Spleen (tissue), 11 donors: ENCODE measurements at regions not wholly inside any gene's neighbourhood (a gene's known extent, or its start where the extent isn't known, plus 50 kb on each side); places are given as distances from the start of the nearest gene placed in this dataset.

Source experiments
- DNase-seq: peaks from one replicate; pipeline ENCODE4 v3.0.0-alpha.2; 2020
- H3K27ac ChIP-seq, 8 donors: fragments of 200-600 bp; sonication (generic) in 7 of 8; 1 replicate in 4 of 8; 2 replicates in 4 of 8; pipeline versions ENCODE4 v1.5.0 to v1.8.0; 2016 to 2021; ENCODE audit warnings: inconsistent platforms in 4 of 8, mild to moderate bottlenecking in 4 of 8, moderate library complexity in 1 of 8
- H3K27me3 ChIP-seq, 7 donors: fragments of 200-600 bp; sonication (generic) in 6 of 7; replicated peaks in 1 of 7; 1 replicate in 4 of 7; 2 replicates in 3 of 7; pipeline versions ENCODE4 v1.5.0 to v1.8.0; 2016 to 2021; ENCODE audit warnings: inconsistent platforms in 3 of 7, mild to moderate bottlenecking in 1 of 7
- H3K36me3 ChIP-seq, 6 donors: fragments of 200-600 bp; sonication (generic) in 5 of 6; 1 replicate in 4 of 6; 2 replicates in 2 of 6; pipeline versions ENCODE4 v1.5.0 to v1.8.0; 2016 to 2021; ENCODE audit warnings: inconsistent platforms in 2 of 6
- H3K4me1 ChIP-seq, 6 donors: fragments of 200-600 bp; sonication (generic) in 5 of 6; 1 replicate in 3 of 6; 2 replicates in 3 of 6; pipeline versions ENCODE4 v1.5.0 to v1.8.0; 2016 to 2021; ENCODE audit warnings: inconsistent platforms in 3 of 6
- H3K4me3 ChIP-seq, 8 donors: fragments of 200-600 bp; sonication (generic) in 7 of 8; 1 replicate in 4 of 8; 2 replicates in 4 of 8; pipeline versions ENCODE4 v1.5.0 to v1.8.0; 2016 to 2021; ENCODE audit warnings: inconsistent platforms in 4 of 8, mild to moderate bottlenecking in 4 of 8, moderate library complexity in 2 of 8
- H3K9me3 ChIP-seq, 8 donors: fragments of 200-600 bp; sonication (generic) in 7 of 8; 1 replicate in 4 of 8; 2 replicates in 4 of 8; pipeline versions ENCODE4 v1.5.0 to v1.8.0; 2016 to 2021; ENCODE audit warnings: inconsistent platforms in 4 of 8
- CTCF ChIP-seq, 11 experiments: fragments of 200-600 bp in 7 of 11; fragments of 450-650 bp in 4 of 11; sonication (generic) in 4 of 11; IDR thresholded peaks in 8 of 11; conservative IDR thresholded peaks in 3 of 11; 1 replicate in 7 of 11; 2 replicates in 4 of 11; pipeline versions ENCODE4 v1.4.0 to v1.8.0; 2016 to 2021; ENCODE audit warnings: antibody characterized with exemption in 11 of 11, inconsistent platforms in 4 of 11, mild to moderate bottlenecking in 1 of 11
- POLR2A ChIP-seq, 3 donors: fragments of 450-650 bp; IDR thresholded peaks; one replicate each; pipeline ENCODE4 v1.5.1; 2017; ENCODE audit warnings: antibody characterized with exemption in 3 of 3, mild to moderate bottlenecking in 1 of 3
- POLR2AphosphoS5 ChIP-seq, 3 donors: sonication (generic); formaldehyde crosslinking; IDR thresholded peaks; one replicate each; pipeline ENCODE4 v1.5.1; 2017; ENCODE audit warnings: antibody characterized with exemption in 3 of 3
- WGBS, 5 donors: extraction: QIAGEN DNeasy Blood & Tissue Kit in 3 of 5; methylation state at CpG; one replicate each; pipeline versions ENCODE4 v1.1.5 to v1.1.7; 2013 to 2018; 5-methylcytosine and 5-hydroxymethylcytosine counted together
- intact Hi-C: fragments of 100-400 bp; cut with DNase I; formaldehyde crosslinking; loops from one replicate; pipeline ENCODE4 v1.15.0; 2023; ENCODE audit warnings: low total_unique reads
- donor health status: healthy with polysubstance abuse.
- donor health status: DM: no; HTN: no; CAD: no; lungs with moderate emphysema.
- donor health status: DM: no; HTN: no; CAD: no.
- donor health status: Bipolar disorder and iron deficiency.
- donor health status: healthy.
- donor health status: DM: no; HTN: no; CAD: no.
- donor health status: DM: yes; HTN: yes; CAD: no.

- H3K9me3 ChIP-seq: no peaks in the 10 kb centered on the region
- intact Hi-C loops: no loop called here
- 92 to 100% (median 98%) methylated on average over 2 of the region's 2 CpGs for WGBS, 5 donors
- no peaks in the 10 kb centered on the region for H3K27me3 ChIP-seq
- no peaks in the 10 kb centered on the region for H3K36me3 ChIP-seq
- no peak overlapping the region for H3K4me3 ChIP-seq
- H3K4me1 ChIP-seq: peaks cover 0 to 12% (median 0%) of the 10 kb centered on the region in 6 donors
- no peak overlapping the region for H3K27ac ChIP-seq
- no peak for DNase-seq
- TF ChIP-seq POLR2A (IDR thresholded peaks at IDR 0.05): no peak
- TF ChIP-seq CTCF (IDR thresholded peaks at IDR 0.05 in 8 of 11, conservative IDR thresholded peaks at IDR 0.05 in 3 of 11): no peak
- TF ChIP-seq POLR2AphosphoS5 (IDR thresholded peaks at IDR 0.05): no peak
Measured at GRCh38 chr5:87110721-87111120, 157.0 kb upstream of the RASA1 start.

- no peak overlapping the region for H3K27ac ChIP-seq
- no peaks in the 10 kb centered on the region for H3K27me3 ChIP-seq
- no peak overlapping the region for H3K4me3 ChIP-seq
- no peaks in the 10 kb centered on the region for H3K9me3 ChIP-seq
- no peaks in the 10 kb centered on the region for H3K36me3 ChIP-seq
- peaks cover 0 to 18% (median 0%) of the 10 kb centered on the region in 6 donors for H3K4me1 ChIP-seq
- intact Hi-C loops: no loop called here
- DNase-seq: no peak
- WGBS, 5 donors: 39 to 77% (median 52%) methylated on average over 3 of the region's 3 CpGs
- no peak for TF ChIP-seq CTCF (IDR thresholded peaks at IDR 0.05 in 8 of 11, conservative IDR thresholded peaks at IDR 0.05 in 3 of 11)
- no peak for TF ChIP-seq POLR2A (IDR thresholded peaks at IDR 0.05)
- TF ChIP-seq POLR2AphosphoS5 (IDR thresholded peaks at IDR 0.05): no peak
Measured at GRCh38 chr5:87113861-87114260, 153.8 kb upstream of the RASA1 start.

GRCh38 chr5:87114631-87115030 lies 153.1 kb upstream of the RASA1 start:
- no peak for TF ChIP-seq POLR2AphosphoS5 (IDR thresholded peaks at IDR 0.05)
- TF ChIP-seq CTCF (IDR thresholded peaks at IDR 0.05 in 8 of 11, conservative IDR thresholded peaks at IDR 0.05 in 3 of 11): no peak
- TF ChIP-seq POLR2A (IDR thresholded peaks at IDR 0.05): no peak
- Histone ChIP-seq H3K27ac (no peak overlapping the region), H3K4me3 (no peak overlapping the region), H3K36me3 (no peaks in the 10 kb centered on the region), H3K4me1 (peaks cover 0 to 24% (median 0%) of the 10 kb centered on the region in 6 donors), H3K9me3 (no peaks in the 10 kb centered on the region), H3K27me3 (no peaks in the 10 kb centered on the region)
- WGBS, 5 donors: 76 to 88% (median 79%) methylated on average over 4 of the region's 4 CpGs
- intact Hi-C loops: no loop called here
- no peak for DNase-seq

- WGBS, 5 donors: 58 to 81% (median 61%) methylated on average over 3 of the region's 3 CpGs
- no peak for TF ChIP-seq CTCF (IDR thresholded peaks at IDR 0.05 in 8 of 11, conservative IDR thresholded peaks at IDR 0.05 in 3 of 11)
- TF ChIP-seq POLR2A (IDR thresholded peaks at IDR 0.05): no peak
- no peak for TF ChIP-seq POLR2AphosphoS5 (IDR thresholded peaks at IDR 0.05)
Measured at GRCh38 chr5:87115839-87116364, 151.8 kb upstream of the RASA1 start.

More at GRCh38 chr5:87115839-87116364, 151.8 kb upstream of the RASA1 start:
- Histone ChIP-seq H3K36me3 (no peaks in the 10 kb centered on the region), H3K27me3 (no peaks in the 10 kb centered on the region), H3K27ac (no peak overlapping the region), H3K4me3 (no peak overlapping the region), H3K4me1 (peaks cover 7 to 37% (median 9%) of the 10 kb centered on the region in 6 donors), H3K9me3 (no peaks in the 10 kb centered on the region)
- no peak for DNase-seq
- intact Hi-C loops: no loop called here
